Thymus (tissue), 11 donors: ENCODE measurements at regions not wholly inside any gene's neighbourhood (a gene's known extent, or its start where the extent isn't known, plus 50 kb on each side); places are given as distances from the start of the nearest gene placed in this dataset.
A peak's percentile ranks its signal among the peaks of the same experiment; 100 is the strongest.
"Not testable (repeated sequence)": the region's sequence is repeated elsewhere in the genome, so short reads cannot be mapped to it uniquely, and the experiment has no call there.

ENCODE experiments used
- DNase-seq, 9 donors: peaks; one replicate each; pipeline ENCODE4 v3.0.0-alpha.2; 2013; ENCODE audit warnings: low spot score in 9 of 9, low read depth in 6 of 9, missing footprints in 1 of 9
- H3K27ac ChIP-seq, 2 donors: one replicate each; pipeline ENCODE4 v1.5.1; 2013; ENCODE audit warnings: control low read depth in 1 of 2, low read depth in 1 of 2, low read length in 1 of 2, mild to moderate bottlenecking in 1 of 2, moderate library complexity in 1 of 2
- H3K27me3 ChIP-seq, 2 donors: one replicate each; pipeline ENCODE4 v1.5.1; 2013; ENCODE audit warnings: low read length in 1 of 2; ENCODE audit not compliant: control insufficient read depth in 2 of 2, insufficient read depth in 1 of 2
- H3K36me3 ChIP-seq, 2 donors: one replicate each; pipeline ENCODE4 v1.5.1; 2013; ENCODE audit warnings: low read length in 1 of 2, mild to moderate bottlenecking in 1 of 2, moderate library complexity in 1 of 2; ENCODE audit not compliant: control insufficient read depth in 2 of 2, insufficient read depth in 2 of 2
- H3K4me1 ChIP-seq, 2 donors: one replicate each; pipeline ENCODE4 v1.5.1; 2013; ENCODE audit warnings: low read length in 2 of 2; ENCODE audit not compliant: control insufficient read depth in 2 of 2, insufficient read depth in 2 of 2
- H3K4me3 ChIP-seq, 2 donors: one replicate each; pipeline ENCODE4 v1.5.1; 2013; ENCODE audit warnings: low read length in 2 of 2, control low read depth in 1 of 2, mild to moderate bottlenecking in 1 of 2
- H3K9me3 ChIP-seq, 2 donors: one replicate each; pipeline ENCODE4 v1.5.1; 2013; ENCODE audit warnings: low read length in 1 of 2, mild to moderate bottlenecking in 1 of 2; ENCODE audit not compliant: control insufficient read depth in 2 of 2, insufficient read depth in 1 of 2
- WGBS: extraction: QIAGEN DNeasy Blood & Tissue Kit; methylation state at CpG from one replicate; pipeline ENCODE4 v1.1.7; 2013; 5-methylcytosine and 5-hydroxymethylcytosine counted together
- donor health status: healthy.

DNA sequence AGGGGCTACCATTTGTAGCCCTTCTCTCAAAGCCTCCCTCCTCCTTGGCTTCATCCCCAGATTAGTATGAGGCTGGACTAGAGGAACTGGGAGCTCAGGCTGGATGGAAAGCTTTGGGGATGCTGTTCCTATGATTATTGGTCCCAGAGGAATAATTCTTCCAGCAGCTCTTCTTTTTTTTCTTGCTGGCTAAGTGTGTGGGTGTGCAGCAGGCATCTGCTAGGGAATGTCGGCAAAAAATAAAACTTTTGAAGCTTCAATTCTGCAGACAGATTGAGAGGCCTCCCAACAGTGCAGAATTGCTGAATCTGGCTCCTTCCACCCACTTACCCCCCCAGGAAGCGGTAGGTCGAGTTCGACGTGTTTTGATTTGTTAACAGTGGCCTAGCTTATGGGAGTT lies 138.5 kb upstream of the ANKRD28 start:
- WGBS = 92% methylated on average over 5 of the region's 5 CpGs
- DNase-seq = no peak
- H3K27ac ChIP-seq = no peak overlapping the region

DNA sequence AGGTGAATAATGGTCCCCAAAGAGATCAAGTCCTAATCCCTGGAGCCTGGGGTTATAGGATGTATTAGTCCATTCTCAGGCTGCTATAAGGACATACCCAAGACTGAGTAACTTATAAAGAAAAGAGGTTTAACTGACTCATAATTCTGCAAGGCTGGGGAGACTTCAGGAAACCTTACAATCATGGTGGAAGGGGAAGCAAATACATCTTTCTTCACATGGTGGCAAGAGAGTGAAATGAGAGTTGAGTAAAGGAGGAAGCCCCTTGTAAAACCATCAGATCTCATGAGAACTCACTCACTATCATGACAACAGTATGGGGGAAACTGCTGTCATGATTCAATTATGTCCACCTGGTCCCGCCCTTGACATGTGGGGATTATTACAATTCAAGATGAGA lies 142.9 kb upstream of the ANKRD28 start:
- Histone ChIP-seq H3K27me3 (no peaks in the 10 kb centered on the region), H3K4me1 (no peaks in the 10 kb centered on the region), H3K36me3 (no peaks in the 10 kb centered on the region), H3K27ac (no peak overlapping the region), H3K9me3 (peaks cover 0 to 3% of the 10 kb centered on the region in 2 donors), H3K4me3 (no peak overlapping the region)
- 98% methylated on average over 1 of the region's 1 CpG for WGBS
- DNase-seq = no peak

More for the DNA sequence above, 138.5 kb upstream of the ANKRD28 start:
- no peaks in the 10 kb centered on the region for H3K27me3 ChIP-seq
- H3K36me3 ChIP-seq = no peaks in the 10 kb centered on the region
- no peak overlapping the region for H3K4me3 ChIP-seq
- no peaks in the 10 kb centered on the region for H3K4me1 ChIP-seq
- H3K9me3 ChIP-seq = peaks cover 0 to 2% of the 10 kb centered on the region in 2 donors

DNA sequence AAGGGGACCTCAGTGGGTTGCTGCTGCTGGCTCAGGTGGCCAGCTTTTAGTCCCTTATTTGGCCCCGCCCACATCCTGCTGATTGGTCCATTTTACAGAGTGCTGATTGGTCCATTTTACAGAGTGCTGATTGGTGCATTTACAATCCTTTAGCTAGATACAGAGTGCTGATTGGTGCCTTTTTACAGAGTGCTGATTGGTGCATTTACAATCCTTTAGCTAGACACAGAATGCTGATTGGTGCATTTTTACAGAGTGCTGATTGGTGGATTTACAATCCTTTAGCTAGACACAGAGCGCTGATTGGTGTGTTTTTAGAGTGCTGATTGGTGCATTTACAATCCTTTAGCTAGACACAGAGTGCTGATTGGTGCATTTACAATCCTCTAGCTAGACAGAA lies 143.7 kb upstream of the ANKRD28 start:
- not testable (repeated sequence) for H3K36me3 ChIP-seq, H3K9me3 ChIP-seq, DNase-seq, H3K27me3 ChIP-seq, H3K4me3 ChIP-seq, H3K4me1 ChIP-seq, H3K27ac ChIP-seq
- 96% methylated on average over 2 of the region's 2 CpGs for WGBS

DNA sequence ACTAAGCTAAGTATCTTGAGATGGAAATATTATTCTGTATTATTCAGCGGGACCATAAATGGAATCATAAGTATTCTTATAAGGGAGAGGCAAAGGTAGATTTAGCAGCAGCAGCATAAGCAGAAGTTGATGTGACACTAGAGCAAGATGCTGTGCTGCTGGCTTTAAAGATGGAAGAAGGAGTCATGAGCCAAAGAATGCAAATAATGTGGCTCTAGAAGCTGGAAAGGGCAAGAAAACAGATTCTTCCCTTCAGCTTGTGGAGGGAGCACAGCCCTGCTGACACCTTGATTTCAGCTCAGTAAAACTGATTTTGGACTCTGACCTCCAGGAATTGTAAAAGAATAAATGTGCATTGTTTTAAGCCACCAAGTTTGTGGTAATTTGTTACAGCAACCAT lies 144.2 kb upstream of the ANKRD28 start:
- H3K36me3 ChIP-seq = no peaks in the 10 kb centered on the region
- H3K4me3 ChIP-seq = no peak overlapping the region
- peaks cover 0 to 3% of the 10 kb centered on the region in 2 donors for H3K9me3 ChIP-seq
- DNase-seq = no peak
- no peaks in the 10 kb centered on the region for H3K4me1 ChIP-seq
- 97% methylated on average over 1 of the region's 1 CpG for WGBS
- H3K27ac ChIP-seq = no peak overlapping the region
- H3K27me3 ChIP-seq = no peaks in the 10 kb centered on the region

DNA sequence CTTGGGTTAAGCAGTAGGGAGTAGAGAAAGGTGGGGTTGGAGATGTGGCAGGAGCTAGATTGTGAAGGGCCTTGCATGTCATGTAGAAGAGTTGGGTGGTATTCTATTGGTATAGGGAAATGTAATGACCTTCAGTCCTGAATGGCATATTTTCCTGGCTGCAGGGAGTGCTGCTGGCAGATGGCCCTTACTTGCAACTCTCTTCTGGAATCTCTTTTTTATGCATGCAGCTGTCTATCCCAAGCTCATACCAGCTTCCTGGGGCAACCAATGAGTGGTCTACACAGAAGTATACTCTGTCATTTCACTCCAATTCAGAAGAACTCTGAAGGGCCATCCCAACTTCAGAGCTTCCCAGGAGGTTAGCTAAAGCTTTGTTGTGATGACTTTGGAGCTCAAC lies 144.7 kb upstream of the ANKRD28 start:
- Histone ChIP-seq H3K27ac (no peak overlapping the region), H3K9me3 (peaks cover 0 to 3% of the 10 kb centered on the region in 2 donors), H3K4me1 (no peaks in the 10 kb centered on the region), H3K4me3 (no peak overlapping the region), H3K36me3 (no peaks in the 10 kb centered on the region), H3K27me3 (no peaks in the 10 kb centered on the region)
- DNase-seq = no peak

DNA sequence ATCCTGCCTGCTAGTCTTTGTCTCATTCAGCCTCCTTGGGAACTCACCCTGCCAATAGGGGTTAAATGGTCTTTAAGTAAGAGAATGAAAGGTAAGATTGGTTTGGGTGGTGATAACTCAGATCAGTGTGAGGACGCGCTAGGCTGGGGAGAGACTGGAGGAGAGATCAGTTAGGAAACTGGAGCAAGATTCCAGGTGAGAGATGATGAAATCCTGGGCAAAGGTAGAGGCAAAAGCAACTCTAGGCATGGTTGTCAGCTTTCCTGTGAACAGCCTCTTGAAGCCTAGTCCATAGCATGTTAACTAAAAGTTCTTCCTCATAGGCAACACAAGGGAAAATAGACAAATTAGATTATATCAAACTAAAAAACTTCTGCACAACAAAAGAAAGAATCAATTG lies 145.2 kb upstream of the ANKRD28 start:
- H3K9me3 ChIP-seq = peaks cover 0 to 3% of the 10 kb centered on the region in 2 donors

DNA sequence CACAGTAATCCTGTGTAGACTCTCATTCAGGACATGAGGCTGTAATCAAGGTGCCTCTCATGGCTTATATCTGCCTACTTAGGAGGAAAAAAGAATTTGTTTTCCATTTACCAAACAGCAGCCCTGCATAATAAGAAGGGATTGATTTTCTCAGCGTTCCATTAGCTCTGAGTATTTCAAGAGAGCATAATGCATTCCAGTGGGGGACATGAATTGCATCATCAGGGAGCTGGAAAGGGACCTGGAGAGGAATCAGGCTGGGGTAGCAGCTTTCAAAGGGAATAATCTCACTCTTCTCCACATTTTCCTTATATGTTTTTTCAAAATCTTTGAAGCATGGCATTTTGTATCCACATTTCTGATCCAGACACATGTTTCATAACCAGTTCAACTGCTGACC lies 150.6 kb upstream of the ANKRD28 start:
- WGBS = 89% methylated on average over 1 of the region's 1 CpG
- no peak for DNase-seq
- Histone ChIP-seq H3K4me3 (no peak overlapping the region), H3K9me3 (no peaks in the 10 kb centered on the region), H3K27me3 (no peaks in the 10 kb centered on the region), H3K36me3 (no peaks in the 10 kb centered on the region), H3K27ac (no peak overlapping the region), H3K4me1 (no peaks in the 10 kb centered on the region)

More for the DNA sequence above, 145.2 kb upstream of the ANKRD28 start:
- WGBS = 96% methylated on average over 2 of the region's 2 CpGs
- Histone ChIP-seq H3K4me3 (no peak overlapping the region), H3K27ac (no peak overlapping the region), H3K36me3 (no peaks in the 10 kb centered on the region), H3K27me3 (no peaks in the 10 kb centered on the region), H3K4me1 (no peaks in the 10 kb centered on the region)
- DNase-seq = no peak

DNA sequence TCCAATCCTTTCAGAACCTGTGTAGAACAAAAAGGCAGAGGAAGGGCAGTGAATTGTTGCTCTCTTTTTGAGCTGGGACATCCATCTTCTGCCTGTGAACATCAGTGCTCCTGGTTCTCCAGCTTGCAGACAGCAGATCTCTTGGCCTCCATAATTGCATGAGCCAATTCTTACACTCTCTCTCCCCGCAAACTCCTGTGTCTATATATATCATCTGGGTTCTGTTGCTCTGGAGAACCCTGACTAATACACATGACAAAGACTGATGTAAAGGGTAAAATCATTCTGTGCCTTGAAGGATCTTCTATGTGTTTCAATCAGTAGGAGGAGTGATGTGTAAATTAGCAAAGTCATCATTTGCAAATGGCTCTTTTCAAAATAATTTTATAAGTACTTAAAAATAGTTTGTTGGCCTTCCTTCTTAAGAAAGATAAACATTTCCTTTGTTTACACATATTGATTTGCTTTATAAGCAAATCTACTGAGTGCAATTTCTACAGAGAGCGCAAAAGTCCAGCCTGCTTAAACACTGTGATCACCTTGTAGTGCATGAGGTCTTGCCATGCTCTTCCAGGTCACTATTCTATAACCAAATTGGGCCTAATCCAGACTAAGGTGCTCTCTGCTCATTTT lies 154.9 kb upstream of the ANKRD28 start:
- no peak for DNase-seq
- no peaks in the 10 kb centered on the region for H3K27me3 ChIP-seq
- no peak overlapping the region for H3K4me3 ChIP-seq
- H3K4me1 ChIP-seq = no peaks in the 10 kb centered on the region
- no peak overlapping the region for H3K27ac ChIP-seq
- no peaks in the 10 kb centered on the region for H3K9me3 ChIP-seq
- 100% methylated on average over 2 of the region's 2 CpGs for WGBS
- H3K36me3 ChIP-seq = no peaks in the 10 kb centered on the region

DNA sequence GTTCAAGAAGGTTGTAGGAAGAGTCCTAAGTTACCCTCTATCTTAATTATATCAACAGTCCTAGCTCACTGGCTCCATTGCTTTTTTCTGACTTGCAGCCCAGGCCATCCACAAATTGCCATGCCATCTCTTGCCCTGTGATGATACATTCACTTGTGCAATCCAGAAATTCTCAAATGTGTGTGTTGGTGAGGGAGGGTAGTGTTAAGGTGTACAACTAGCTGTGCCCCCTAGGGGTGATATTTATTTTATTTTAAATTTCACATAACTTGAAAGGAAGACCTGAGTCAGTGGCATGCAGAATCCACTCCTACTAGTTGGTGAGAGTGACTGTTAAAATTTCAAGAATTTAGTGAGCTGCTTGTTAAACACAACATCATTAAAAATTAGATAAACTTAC lies 156.1 kb upstream of the ANKRD28 start:
- Histone ChIP-seq H3K27me3 (no peaks in the 10 kb centered on the region), H3K36me3 (no peaks in the 10 kb centered on the region), H3K9me3 (no peaks in the 10 kb centered on the region), H3K4me1 (no peaks in the 10 kb centered on the region), H3K4me3 (no peak overlapping the region), H3K27ac (no peak overlapping the region)
- peak in 1 of 9 donors; percentile 28 for DNase-seq

DNA sequence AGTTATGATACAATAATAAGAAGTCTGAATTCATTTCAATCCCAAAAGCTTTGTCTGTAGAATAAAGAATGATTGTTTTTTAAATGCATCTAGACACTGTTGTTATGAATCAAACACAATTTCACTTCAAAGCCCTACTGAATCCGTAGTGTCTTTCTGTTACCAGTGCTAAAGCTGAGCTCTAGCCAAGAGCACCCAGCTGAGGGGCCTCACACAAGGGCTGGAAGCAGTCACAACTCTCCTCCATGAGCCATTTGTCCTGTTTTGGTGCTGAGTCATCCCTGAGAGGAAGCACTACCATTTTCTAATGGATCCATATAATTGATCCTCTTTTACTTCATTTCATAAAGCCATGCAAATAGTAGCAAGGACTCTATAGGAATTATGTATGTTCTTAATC lies 158.2 kb upstream of the ANKRD28 start:
- Histone ChIP-seq H3K27ac (no peak overlapping the region), H3K4me1 (no peaks in the 10 kb centered on the region), H3K9me3 (no peaks in the 10 kb centered on the region), H3K27me3 (no peaks in the 10 kb centered on the region), H3K36me3 (no peaks in the 10 kb centered on the region), H3K4me3 (no peak overlapping the region)
- 92% methylated on average over 1 of the region's 1 CpG for WGBS
- no peak for DNase-seq
